ENCODE measurements at regions not wholly inside any gene's neighbourhood (a gene's known extent, or its start where the extent isn't known, plus 50 kb on each side); places are given as distances from the start of the nearest gene placed in this dataset.
"Not testable (repeated sequence)": the region's sequence is repeated elsewhere in the genome, so short reads cannot be mapped to it uniquely, and the experiment has no call there.

- no peak for DNase-seq (ENCODE audit: low spot score)
Observed at GRCh38 chr15:59896663-59897074, 107.4 kb upstream of the FOXB1 start.

GRCh38 chr15:59894835-59895234, 109.3 kb upstream of the FOXB1 start:
- no peak for DNase-seq (ENCODE audit: low spot score)

- DNase-seq (ENCODE audit: low spot score) = peak; percentile 14
Observed at GRCh38 chr15:59892985-59893384, 111.1 kb upstream of the FOXB1 start.

GRCh38 chr15:59887870-59888269, 116.2 kb upstream of the FOXB1 start:
- DNase-seq (ENCODE audit: low spot score) = not testable (repeated sequence)

- DNase-seq (ENCODE audit: low spot score) = no peak
Observed at GRCh38 chr15:59887211-59887610, 116.9 kb upstream of the FOXB1 start.

GRCh38 chr15:59886441-59886840, 117.7 kb upstream of the FOXB1 start:
- no peak for DNase-seq (ENCODE audit: low spot score)

GRCh38 chr15:59885832-59886231, 118.3 kb upstream of the FOXB1 start:
- DNase-seq (ENCODE audit: low spot score) = no peak

- peak; percentile 12 for DNase-seq (ENCODE audit: low spot score)
Observed at GRCh38 chr15:59879506-59880265, 124.4 kb upstream of the FOXB1 start.

- no peak for DNase-seq (ENCODE audit: low spot score)
Observed at GRCh38 chr15:59876140-59876539, 128.0 kb upstream of the FOXB1 start.

GRCh38 chr15:59873644-59874272, 130.4 kb upstream of the FOXB1 start:
- DNase-seq (ENCODE audit: low spot score) = no peak

GRCh38 chr15:59867086-59867855, 136.8 kb upstream of the FOXB1 start:
- DNase-seq (ENCODE audit: low spot score) = no peak

GRCh38 chr15:59866642-59867041, 137.5 kb upstream of the FOXB1 start:
- no peak for DNase-seq (ENCODE audit: low spot score)

- DNase-seq (ENCODE audit: low spot score) = no peak
Observed at GRCh38 chr15:59862191-59863155, 141.6 kb upstream of the FOXB1 start.

- no peak for DNase-seq (ENCODE audit: low spot score)
Observed at GRCh38 chr15:59847968-59848367, 156.1 kb upstream of the FOXB1 start.

- DNase-seq (ENCODE audit: low spot score) = no peak
Observed at GRCh38 chr15:59845942-59846499, 156.9 kb upstream of the BNIP2 start.

GRCh38 chr15:59843609-59844008, 154.5 kb upstream of the BNIP2 start:
- DNase-seq (ENCODE audit: low spot score) = no peak

GRCh38 chr15:59841036-59841435, 151.9 kb upstream of the BNIP2 start:
- DNase-seq (ENCODE audit: low spot score) = no peak

GRCh38 chr15:59839906-59840305, 150.8 kb upstream of the BNIP2 start:
- DNase-seq (ENCODE audit: low spot score) = no peak

- DNase-seq (ENCODE audit: low spot score) = no peak
Observed at GRCh38 chr15:59838900-59839299, 149.8 kb upstream of the BNIP2 start.

GRCh38 chr15:59835776-59836175, 146.7 kb upstream of the BNIP2 start:
- DNase-seq (ENCODE audit: low spot score) = no peak

- DNase-seq (ENCODE audit: low spot score) = no peak
Observed at GRCh38 chr15:59834528-59834927, 145.4 kb upstream of the BNIP2 start.
